CD4-positive, CD25-positive, alpha-beta regulatory T cell (primary cell): ENCODE measurements at regions not wholly inside any gene's neighbourhood (a gene's known extent, or its start where the extent isn't known, plus 50 kb on each side); places are given as distances from the start of the nearest gene placed in this dataset.

Experiments used
- ATAC-seq, 2 donors: fragments of 150-1000 bp; cut with Tn5 transposase; one replicate each; pipeline ENCODE4 v1.10.0; 2021; ENCODE audit warnings: low read depth in 2 of 2, moderate number of reproducible peaks in 2 of 2, moderate library complexity in 1 of 2
- DNase-seq, 3 donors: peaks; one replicate each; pipeline versions ENCODE4 v3.0.0 to v3.0.0-alpha.2; 2012 to 2022; ENCODE audit warnings: mixed read lengths in 1 of 3
- H3K27ac ChIP-seq: one replicate; pipeline ENCODE4 v1.7.0; 2013; ENCODE audit warnings: mild to moderate bottlenecking, low read length; ENCODE audit not compliant: insufficient read depth, poor library complexity, severe bottlenecking
- H3K27me3 ChIP-seq: one replicate; pipeline ENCODE4 v1.7.0; 2013; ENCODE audit warnings: low read length; ENCODE audit not compliant: control insufficient read depth, insufficient read depth
- H3K36me3 ChIP-seq: one replicate; pipeline ENCODE4 v1.7.0; 2013; ENCODE audit warnings: mild to moderate bottlenecking, low read length, moderate library complexity; ENCODE audit not compliant: control insufficient read depth, insufficient read depth
- H3K4me1 ChIP-seq: 2 replicates; pipeline ENCODE4 v1.7.0; 2013; ENCODE audit warnings: mild to moderate bottlenecking, low read length; ENCODE audit not compliant: insufficient read depth, control insufficient read depth, poor library complexity, severe bottlenecking
- H3K4me3 ChIP-seq: one replicate; pipeline ENCODE4 v1.7.0; 2013; ENCODE audit warnings: low read depth, mild to moderate bottlenecking, low read length, moderate library complexity
- H3K9me3 ChIP-seq, 2 experiments: 1 replicate in 1 of 2; 2 replicates in 1 of 2; pipeline ENCODE4 v1.7.0; 2013; ENCODE audit warnings: low read length in 2 of 2, mild to moderate bottlenecking in 1 of 2, moderate library complexity in 1 of 2; ENCODE audit not compliant: control insufficient read depth in 2 of 2
- H3K27ac Mint-ChIP-seq, 3 donors: one replicate each; pipeline ENCODE4 v1.8.0; 2020 to 2022; ENCODE audit warnings: mild to moderate bottlenecking in 3 of 3, mixed read lengths in 3 of 3, moderate library complexity in 2 of 3
- H3K27me3 Mint-ChIP-seq: one replicate; pipeline ENCODE4 v1.8.0; 2022; ENCODE audit warnings: mild to moderate bottlenecking, mixed read lengths
- H3K36me3 Mint-ChIP-seq: one replicate; pipeline ENCODE4 v1.8.0; 2020; ENCODE audit warnings: mixed read lengths
- H3K4me1 Mint-ChIP-seq, 4 donors: one replicate each; pipeline ENCODE4 v1.8.0; 2020 to 2022; ENCODE audit warnings: mixed read lengths in 4 of 4, mild to moderate bottlenecking in 1 of 4
- H3K4me3 Mint-ChIP-seq, 4 donors: one replicate each; pipeline ENCODE4 v1.8.0; 2020 to 2022; ENCODE audit warnings: mild to moderate bottlenecking in 4 of 4, mixed read lengths in 4 of 4, moderate library complexity in 3 of 4
- H3K9me3 Mint-ChIP-seq, 7 donors: one replicate each; pipeline ENCODE4 v1.8.0; 2020 to 2022; ENCODE audit warnings: mixed read lengths in 7 of 7, mild to moderate bottlenecking in 3 of 7, moderate library complexity in 2 of 7

DNA sequence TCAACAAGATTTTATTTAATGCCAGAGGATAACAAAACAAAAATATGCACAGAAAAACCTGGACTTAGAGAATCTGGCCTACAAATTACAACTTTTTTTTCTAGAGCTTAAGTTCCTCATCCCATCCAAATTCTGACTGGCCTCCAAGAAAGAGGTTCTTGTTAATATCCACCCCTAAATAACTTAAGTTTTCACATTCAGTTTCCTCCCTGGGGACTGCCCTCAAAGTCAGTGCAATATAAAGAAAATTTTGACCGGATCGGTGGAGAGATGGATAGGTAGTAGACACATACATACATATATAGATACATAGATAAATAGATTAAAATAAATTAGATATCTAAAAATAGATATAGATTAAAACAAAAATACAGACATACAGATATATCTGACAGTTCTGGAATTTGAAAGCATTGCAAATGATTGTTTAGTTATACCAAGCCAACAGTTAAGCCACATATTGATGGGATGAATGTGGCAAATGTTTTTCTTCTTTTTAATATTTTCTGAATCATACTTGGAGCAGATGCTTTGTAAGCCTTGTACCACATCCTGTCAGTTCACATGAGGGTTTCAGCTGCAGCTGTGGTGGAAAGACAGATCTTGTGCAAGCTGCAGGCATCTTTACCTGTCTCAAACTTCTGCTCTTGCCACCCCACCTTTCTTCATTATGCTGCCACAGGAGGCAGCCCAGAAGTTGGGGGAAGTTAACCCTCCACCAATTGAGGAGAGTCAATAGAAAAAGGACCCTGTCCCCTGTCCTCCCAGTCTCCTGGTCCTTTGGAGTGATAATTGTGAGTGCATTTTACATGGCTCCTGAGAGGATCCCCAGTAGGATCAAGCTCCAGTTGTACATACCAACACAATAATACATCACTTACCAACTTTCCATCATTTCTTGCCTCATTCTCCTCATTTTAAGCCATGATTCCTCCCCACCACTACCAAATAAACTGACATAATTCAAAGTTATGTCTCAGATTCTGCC, 58.5 kb upstream of the PRDM8 start:
- Mint-ChIP-seq H3K4me3 (peak overlapping the region in 3 of 4 donors; percentile 17 to 63 (median 29)), H3K27ac (peak overlapping the region; percentile 82 to 98 (median 87)), H3K9me3 (no peaks in the 10 kb centered on the region), H3K36me3 (no peaks in the 10 kb centered on the region), H3K4me1 (peaks cover 49 to 70% (median 54%) of the 10 kb centered on the region in 4 donors), H3K27me3 (no peaks in the 10 kb centered on the region)
- no peaks in the 10 kb centered on the region for H3K9me3 ChIP-seq
- no peaks in the 10 kb centered on the region for H3K27me3 ChIP-seq
- H3K4me3 ChIP-seq, result peak overlapping the region; percentile 27
- peaks cover 49% of the 10 kb centered on the region for H3K4me1 ChIP-seq
- H3K36me3 ChIP-seq, result no peaks in the 10 kb centered on the region
- peak overlapping the region; percentile 76 for H3K27ac ChIP-seq
- DNase-seq, result peak; percentile 18 to 93 (median 75)
- ATAC-seq, result peak; percentile 99 to 100

- DNase-seq (no peak), ATAC-seq (no peak)
- Mint-ChIP-seq H3K4me3 (peak overlapping the region in 2 of 4 donors; percentile 4 to 18), H3K9me3 (peaks cover 0 to under 1% (median 0%) of the 10 kb centered on the region in 7 donors), H3K4me1 (peaks cover 42 to 59% (median 51%) of the 10 kb centered on the region in 4 donors), H3K36me3 (no peaks in the 10 kb centered on the region), H3K27ac (peak overlapping the region; percentile 62 to 98 (median 63)), H3K27me3 (no peaks in the 10 kb centered on the region)
- Histone ChIP-seq H3K4me1 (peaks cover 39% of the 10 kb centered on the region), H3K9me3 (no peaks in the 10 kb centered on the region), H3K27me3 (no peaks in the 10 kb centered on the region), H3K4me3 (peak overlapping the region; percentile 26), H3K36me3 (no peaks in the 10 kb centered on the region), H3K27ac (peak overlapping the region; percentile 76)
These were observed 59.7 kb upstream of the PRDM8 start for GRCh38 chr4:80137631-80138030.

- Mint-ChIP-seq H3K27me3 (no peaks in the 10 kb centered on the region), H3K36me3 (no peaks in the 10 kb centered on the region), H3K4me1 (peaks cover 34 to 46% (median 39%) of the 10 kb centered on the region in 4 donors), H3K9me3 (peaks cover 0 to 2% (median 0%) of the 10 kb centered on the region in 7 donors), H3K27ac (no peak overlapping the region), H3K4me3 (no peak overlapping the region)
- Histone ChIP-seq H3K4me1 (peaks cover 29% of the 10 kb centered on the region), H3K36me3 (no peaks in the 10 kb centered on the region), H3K4me3 (no peak overlapping the region), H3K9me3 (no peaks in the 10 kb centered on the region), H3K27me3 (no peaks in the 10 kb centered on the region), H3K27ac (no peak overlapping the region)
- ATAC-seq (no peak), DNase-seq (no peak)
These were observed 61.0 kb upstream of the PRDM8 start for GRCh38 chr4:80136270-80136669.

GRCh38 chr4:80135702-80136058, 61.6 kb upstream of the PRDM8 start:
- ATAC-seq, result no peak
- Mint-ChIP-seq H3K4me1 (peaks cover 31 to 43% (median 37%) of the 10 kb centered on the region in 4 donors), H3K4me3 (no peak overlapping the region), H3K27me3 (no peaks in the 10 kb centered on the region), H3K27ac (peak overlapping the region in 1 of 3 donors; percentile 12), H3K9me3 (peaks cover 0 to 2% (median 0%) of the 10 kb centered on the region in 7 donors), H3K36me3 (no peaks in the 10 kb centered on the region)
- no peaks in the 10 kb centered on the region for H3K9me3 ChIP-seq
- H3K36me3 ChIP-seq, result no peaks in the 10 kb centered on the region
- H3K4me3 ChIP-seq, result no peak overlapping the region
- H3K27me3 ChIP-seq, result no peaks in the 10 kb centered on the region
- H3K27ac ChIP-seq, result no peak overlapping the region
- H3K4me1 ChIP-seq, result peaks cover 29% of the 10 kb centered on the region
- DNase-seq, result no peak

GRCh38 chr4:80134936-80135701, 62.1 kb upstream of the ANTXR2 start:
- H3K4me3 Mint-ChIP-seq, result no peak overlapping the region
- H3K36me3 Mint-ChIP-seq, result no peaks in the 10 kb centered on the region
- H3K27me3 Mint-ChIP-seq, result no peaks in the 10 kb centered on the region
- Histone ChIP-seq H3K9me3 (no peaks in the 10 kb centered on the region), H3K27me3 (no peaks in the 10 kb centered on the region), H3K27ac (no peak overlapping the region), H3K4me1 (peaks cover 25% of the 10 kb centered on the region), H3K36me3 (no peaks in the 10 kb centered on the region), H3K4me3 (no peak overlapping the region)
- H3K27ac Mint-ChIP-seq, result peak overlapping the region in 1 of 3 donors; percentile 58
- peaks cover 0 to 2% (median 0%) of the 10 kb centered on the region in 7 donors for H3K9me3 Mint-ChIP-seq
- DNase-seq (no peak), ATAC-seq (no peak)
- H3K4me1 Mint-ChIP-seq, result peaks cover 27 to 40% (median 32%) of the 10 kb centered on the region in 4 donors

DNA sequence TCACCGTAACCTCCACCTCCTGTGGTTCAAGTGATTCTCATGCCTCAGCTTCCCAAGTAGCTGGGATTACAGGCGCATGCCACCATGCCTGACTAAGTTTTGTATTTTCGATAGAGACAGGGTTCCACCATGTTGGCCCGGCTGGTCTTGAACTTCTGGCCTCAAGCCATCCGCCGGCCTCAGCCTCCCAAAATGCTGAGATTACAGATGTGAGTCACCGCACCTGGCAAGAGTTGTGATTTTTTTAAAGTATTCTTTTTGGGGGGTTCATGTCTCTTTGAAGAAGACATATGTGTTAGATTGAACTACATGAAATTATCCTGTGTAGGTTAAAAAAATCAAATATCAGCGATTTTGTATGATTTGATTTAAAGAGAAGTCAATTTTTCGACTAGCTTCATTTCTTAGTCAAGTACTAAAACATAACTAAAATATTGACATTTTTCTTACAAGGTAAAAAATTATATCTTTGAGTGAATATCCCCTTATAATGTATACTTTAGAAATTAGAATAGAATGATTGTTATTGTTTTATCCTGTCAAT, 60.3 kb upstream of the ANTXR2 start:
- H3K9me3 ChIP-seq, result no peaks in the 10 kb centered on the region
- H3K4me1 Mint-ChIP-seq, result peaks cover 24 to 38% (median 25%) of the 10 kb centered on the region in 4 donors
- H3K27ac Mint-ChIP-seq, result no peak overlapping the region
- H3K27me3 ChIP-seq, result no peaks in the 10 kb centered on the region
- H3K4me3 ChIP-seq, result no peak overlapping the region
- H3K9me3 Mint-ChIP-seq, result peaks cover 0 to 2% (median 0%) of the 10 kb centered on the region in 7 donors
- H3K27me3 Mint-ChIP-seq, result no peaks in the 10 kb centered on the region
- H3K36me3 Mint-ChIP-seq, result no peaks in the 10 kb centered on the region
- no peak overlapping the region for H3K4me3 Mint-ChIP-seq
- H3K36me3 ChIP-seq, result no peaks in the 10 kb centered on the region
- H3K27ac ChIP-seq, result no peak overlapping the region
- ATAC-seq, result no peak
- peaks cover 17% of the 10 kb centered on the region for H3K4me1 ChIP-seq
- no peak for DNase-seq

DNA sequence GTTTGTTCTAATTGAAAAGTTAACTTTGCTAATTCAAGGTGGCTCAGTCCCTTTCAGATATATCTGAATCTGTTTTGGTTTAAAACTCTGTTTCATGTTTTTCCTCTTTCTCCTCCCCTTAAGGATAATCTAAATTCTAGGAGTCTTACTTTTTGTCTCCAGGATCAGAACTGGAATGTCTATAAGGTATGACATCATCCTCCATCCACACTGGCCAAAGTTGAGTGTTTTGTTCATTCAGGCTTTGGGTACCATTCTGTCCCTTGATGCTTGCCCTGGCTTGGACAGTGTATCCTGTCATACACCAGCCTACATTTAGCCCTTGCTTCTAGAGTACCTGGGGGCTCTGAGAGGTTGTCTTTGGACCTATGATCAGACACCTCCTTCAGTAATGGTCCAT, 56.8 kb upstream of the ANTXR2 start:
- peaks cover 44% of the 10 kb centered on the region for H3K4me1 ChIP-seq
- peaks cover 35 to 49% (median 44%) of the 10 kb centered on the region in 4 donors for H3K4me1 Mint-ChIP-seq
- ATAC-seq (no peak), DNase-seq (no peak)
- H3K4me3 ChIP-seq, result no peak overlapping the region
- H3K9me3 ChIP-seq, result no peaks in the 10 kb centered on the region
- peak overlapping the region in 1 of 3 donors; percentile 43 for H3K27ac Mint-ChIP-seq
- H3K27ac ChIP-seq, result no peak overlapping the region
- H3K9me3 Mint-ChIP-seq, result peaks cover 0 to 2% (median 0%) of the 10 kb centered on the region in 7 donors
- no peaks in the 10 kb centered on the region for H3K36me3 ChIP-seq
- H3K27me3 Mint-ChIP-seq, result no peaks in the 10 kb centered on the region
- H3K27me3 ChIP-seq, result no peaks in the 10 kb centered on the region
- peak overlapping the region in 1 of 4 donors; percentile 59 for H3K4me3 Mint-ChIP-seq
- H3K36me3 Mint-ChIP-seq, result no peaks in the 10 kb centered on the region
